Urothelium cell line (cell line): ENCODE measurements at regions not wholly inside any gene's neighbourhood (a gene's known extent, or its start where the extent isn't known, plus 50 kb on each side); places are given as distances from the start of the nearest gene placed in this dataset.
A peak's percentile ranks its signal among the peaks of the same experiment; 100 is the strongest.

Source experiments
- DNase-seq: peaks from one replicate; pipeline ENCODE4 v3.0.0; 2011; ENCODE audit warnings: low spot score, mixed read lengths
- FAIRE-seq: peaks from 2 replicates; lab custom pipeline; 2011; peaks lifted over from hg19 to GRCh38; lab: Jason Lieb, UNC

- no peak for DNase-seq
- no peak for FAIRE-seq
Measured at GRCh38 chr14:87816416-87816815, 176.6 kb downstream of the GALC start.

GRCh38 chr14:87815121-87815520 is 177.9 kb downstream of the GALC start:
- no peak for FAIRE-seq
- DNase-seq = no peak

DNA sequence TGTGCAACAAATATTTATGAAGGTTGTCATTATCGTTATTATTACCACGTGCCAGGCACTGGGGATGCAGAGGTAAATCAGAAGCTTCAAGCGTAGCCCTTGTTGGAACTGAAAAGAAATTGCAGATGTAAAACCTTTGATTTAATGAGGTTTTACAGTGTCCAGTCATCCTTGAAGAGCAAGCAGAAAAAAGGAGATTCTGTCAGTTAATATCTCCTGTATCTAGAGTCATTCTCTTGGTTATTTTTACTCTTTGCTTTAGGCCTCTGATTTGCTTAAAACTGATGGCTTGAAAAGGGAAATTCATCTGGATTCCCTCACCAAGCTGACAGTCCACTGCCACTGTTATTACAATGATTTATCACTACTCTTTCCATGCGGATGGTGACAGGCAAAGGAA is 179.3 kb downstream of the GALC start:
- FAIRE-seq (no peak), DNase-seq (no peak)

DNA sequence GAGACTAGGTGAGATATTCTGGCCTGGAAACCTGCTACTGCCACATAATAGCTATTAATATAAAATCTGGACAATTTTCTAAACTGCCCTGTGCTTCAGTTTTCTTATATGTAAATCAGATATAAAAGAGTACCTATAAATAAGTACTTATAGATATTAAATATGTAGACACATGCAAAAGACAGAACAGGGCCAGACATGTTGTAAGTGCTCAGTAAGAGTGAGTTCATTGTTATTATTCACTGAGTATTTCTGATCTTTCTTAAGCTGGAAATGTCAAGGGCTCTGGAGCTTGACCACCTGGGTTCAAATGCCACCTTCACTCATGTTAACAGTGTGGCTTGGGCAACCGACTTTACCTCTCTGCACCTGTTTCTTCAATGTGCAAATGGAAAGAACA is 179.8 kb downstream of the GALC start:
- FAIRE-seq (no peak), DNase-seq (no peak)

GRCh38 chr14:87811246-87811645 is 181.7 kb downstream of the GALC start:
- no peak for FAIRE-seq
- DNase-seq = no peak

GRCh38 chr14:87810711-87811110 is 182.3 kb downstream of the GALC start:
- FAIRE-seq = peak; percentile 71
- DNase-seq = no peak

DNA sequence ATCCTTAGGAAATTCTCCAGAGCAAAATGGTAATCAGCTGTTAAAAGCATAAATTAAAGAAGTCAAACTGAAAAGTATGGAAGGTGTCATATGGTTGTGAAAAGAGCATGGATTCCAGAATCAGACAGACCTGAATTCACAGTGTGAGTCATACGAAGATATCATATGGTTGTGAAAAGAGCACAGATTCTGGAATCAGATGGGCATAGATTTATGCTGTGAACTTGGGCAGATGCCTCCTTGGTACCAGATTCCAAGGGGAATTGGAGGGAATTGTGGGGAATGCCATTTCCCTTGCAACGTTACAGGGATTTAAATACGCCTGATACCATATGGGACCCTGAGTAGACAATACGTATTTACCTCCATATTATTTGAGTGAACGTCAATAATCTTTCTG is 183.7 kb downstream of the GALC start:
- no peak for FAIRE-seq
- no peak for DNase-seq

GRCh38 chr14:87805315-87805723 is 187.7 kb downstream of the GALC start:
- DNase-seq (peak; percentile 57), FAIRE-seq (peak; percentile 35)

- DNase-seq (no peak), FAIRE-seq (no peak)
Measured at GRCh38 chr14:87800216-87800615, 192.8 kb downstream of the GALC start.

DNA sequence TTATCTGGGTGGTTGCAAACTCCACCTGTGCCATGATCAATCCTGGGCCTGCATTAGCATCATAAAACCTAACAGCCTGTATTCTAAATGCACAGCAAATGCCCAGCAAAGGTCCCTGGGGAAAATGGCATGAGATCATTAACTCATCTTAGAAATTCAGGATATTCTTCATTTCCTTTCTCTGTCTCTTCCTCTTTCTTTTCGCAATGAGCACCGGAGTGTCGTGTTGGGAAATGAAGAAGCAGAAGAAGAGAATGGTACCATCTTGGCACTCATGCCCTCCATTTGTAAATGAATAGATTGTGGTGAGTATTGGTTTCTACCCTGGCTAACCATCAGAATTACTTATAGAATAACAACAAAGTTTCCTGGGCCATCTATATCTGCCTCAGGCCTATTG is 193.6 kb downstream of the GALC start:
- FAIRE-seq (no peak), DNase-seq (no peak)

DNA sequence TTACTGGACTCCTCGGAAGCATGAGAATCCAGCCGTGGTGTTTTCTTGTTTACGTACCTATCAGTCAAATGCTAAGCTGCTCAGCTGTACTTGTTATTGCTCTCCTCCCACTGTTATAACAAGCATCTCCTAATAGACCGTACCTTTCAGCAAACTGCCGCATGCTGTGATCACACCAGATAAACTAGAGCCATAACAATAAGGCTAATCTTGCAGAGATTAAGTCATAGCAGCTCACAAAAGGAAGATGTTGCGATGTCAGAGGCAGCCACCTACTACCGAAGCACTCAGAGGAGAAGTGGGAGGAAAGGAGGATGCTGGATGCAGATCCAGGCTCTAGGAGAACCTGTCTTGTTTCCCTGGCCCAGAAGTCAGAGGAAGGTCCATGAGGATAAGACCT is 196.0 kb downstream of the GALC start:
- DNase-seq = no peak
- peak; percentile 30 for FAIRE-seq

- no peak for DNase-seq
- no peak for FAIRE-seq
Measured at GRCh38 chr14:87794561-87794960, 198.4 kb downstream of the GALC start.

DNA sequence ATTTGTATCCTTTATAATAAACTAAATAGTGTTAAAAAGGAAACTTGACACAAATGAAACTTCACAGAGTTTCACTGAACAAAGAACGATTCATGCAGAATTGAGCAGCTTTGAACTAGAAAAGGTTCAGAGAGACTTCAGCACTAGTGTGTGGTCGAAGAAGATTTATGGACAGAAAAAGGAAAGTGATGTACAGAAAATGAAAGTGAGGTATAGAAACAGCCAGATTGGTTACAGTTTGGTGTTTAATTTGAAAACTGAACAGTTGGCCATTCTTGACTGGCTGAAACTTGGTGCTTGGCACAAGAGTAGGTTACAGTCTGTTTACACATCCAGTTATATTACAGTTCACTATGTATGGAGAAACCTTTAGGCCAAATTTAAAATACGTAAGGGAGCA is 207.1 kb downstream of the GALC start:
- DNase-seq (no peak), FAIRE-seq (no peak)

GRCh38 chr14:87784386-87784785 is 208.6 kb downstream of the GALC start:
- DNase-seq = no peak
- FAIRE-seq = no peak

- no peak for DNase-seq
- no peak for FAIRE-seq
Measured at GRCh38 chr14:87783071-87783470, 209.9 kb downstream of the GALC start.

- FAIRE-seq = no peak
Measured at GRCh38 chr14:87772854-87773253, 220.1 kb downstream of the GALC start.

GRCh38 chr14:87767567-87767901 is 225.4 kb downstream of the GALC start:
- FAIRE-seq (no peak), DNase-seq (no peak)

More at GRCh38 chr14:87772854-87773253, 220.1 kb downstream of the GALC start:
- DNase-seq = no peak

DNA sequence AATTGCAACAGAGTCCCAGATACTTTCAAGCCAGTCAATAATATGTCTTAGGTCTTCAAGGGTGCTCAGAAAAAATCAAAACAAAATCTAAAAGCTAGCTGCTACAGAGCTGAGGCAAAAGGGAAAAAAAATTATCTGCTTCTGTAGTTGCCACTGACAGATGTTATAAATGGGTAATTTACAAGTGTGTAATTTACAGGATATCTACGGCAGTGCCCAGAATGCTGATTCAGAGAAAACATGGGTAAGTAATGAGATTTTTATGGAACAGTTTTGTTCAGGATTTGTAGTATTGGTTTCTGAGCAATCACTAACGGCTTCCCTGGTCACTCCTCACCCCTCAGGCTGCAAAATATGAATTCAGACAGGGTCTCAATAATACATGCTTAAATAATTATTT is 234.1 kb downstream of the GALC start:
- FAIRE-seq (no peak), DNase-seq (no peak)

DNA sequence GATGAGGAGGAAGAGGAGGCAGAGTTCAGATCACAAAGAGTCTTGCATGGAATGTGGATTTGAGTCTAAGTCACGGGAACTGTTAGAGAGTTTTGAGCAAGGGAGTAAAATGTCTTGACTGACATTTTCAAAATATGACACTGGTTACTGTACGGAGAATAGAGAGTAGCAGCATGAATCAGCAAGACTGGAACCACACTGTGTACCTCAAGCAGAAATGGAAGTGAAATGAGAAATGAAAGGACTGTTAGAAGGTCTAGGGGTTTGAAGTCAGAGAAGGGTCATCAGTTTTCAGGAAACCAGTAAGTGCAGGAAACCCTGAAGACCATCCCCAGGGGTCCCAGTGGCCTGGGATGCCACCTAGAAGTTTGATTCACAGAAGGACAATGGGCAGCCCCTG is 236.3 kb downstream of the GALC start:
- DNase-seq (no peak), FAIRE-seq (no peak)

DNA sequence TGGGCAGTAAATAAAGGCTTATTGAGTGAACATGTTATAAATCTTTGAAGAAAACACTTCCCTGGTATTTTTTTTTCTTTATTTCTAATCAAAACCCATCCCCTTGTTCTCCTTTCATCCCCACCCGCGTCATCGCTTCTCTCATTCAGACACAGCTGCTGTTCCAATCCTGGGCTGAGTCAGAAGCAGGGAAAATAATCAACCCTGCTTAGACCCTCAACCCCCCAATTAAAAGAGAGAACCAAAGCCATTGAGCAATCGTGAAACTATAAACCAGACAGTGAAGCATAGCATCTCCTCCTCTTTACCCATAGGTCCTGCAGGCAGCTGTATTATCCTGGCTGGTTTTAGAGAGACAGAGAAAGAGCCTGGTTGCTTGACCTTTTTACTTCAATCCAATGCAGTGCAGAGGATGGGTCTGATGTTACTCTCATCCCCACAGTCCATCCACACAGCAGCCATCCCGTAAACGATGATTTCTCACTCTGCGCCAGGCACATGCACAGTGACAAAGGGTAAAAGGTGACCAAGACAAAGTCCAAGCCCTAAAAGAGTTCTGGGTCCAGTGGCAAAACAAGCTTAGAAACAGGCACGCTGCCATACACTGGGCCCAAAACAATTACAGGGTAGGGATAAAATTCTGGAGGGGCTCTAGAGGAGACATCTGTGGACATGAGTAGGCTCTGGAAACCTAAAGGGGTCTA is 238.3 kb downstream of the GALC start:
- DNase-seq (no peak), FAIRE-seq (no peak)

- FAIRE-seq (no peak), DNase-seq (no peak)
Measured at GRCh38 chr14:87748558-87748957, 244.4 kb downstream of the GALC start.

DNA sequence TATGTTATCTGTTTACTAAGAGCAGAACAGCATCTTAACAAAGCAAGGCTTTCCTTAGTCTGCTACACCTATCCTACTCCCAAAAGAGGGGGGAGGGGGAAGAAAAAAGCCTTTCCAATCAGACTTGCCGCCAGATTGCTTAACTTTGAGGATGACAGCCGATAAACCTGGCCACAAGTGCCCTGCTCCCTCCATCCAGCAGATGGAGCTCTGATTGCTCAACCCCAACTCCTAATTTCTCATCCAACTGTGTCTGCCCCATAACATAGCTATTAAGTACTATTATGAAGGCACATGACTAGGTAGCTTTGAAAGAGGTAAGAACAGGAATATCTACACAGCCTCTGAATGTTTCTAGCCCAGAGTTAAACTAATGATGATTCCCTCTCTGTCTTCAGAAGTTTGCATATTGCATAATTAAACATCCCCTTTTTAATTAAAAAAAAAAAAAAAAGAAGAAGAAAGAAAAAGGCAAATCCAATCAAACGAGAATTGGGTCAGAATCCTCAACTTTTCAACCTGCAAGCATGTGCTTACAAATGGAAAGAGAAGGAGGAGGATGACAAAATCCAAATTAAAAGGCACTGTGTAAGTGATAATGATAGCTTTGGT is 247.4 kb downstream of the GALC start:
- DNase-seq (peak; percentile 48), FAIRE-seq (peak; percentile 17)
